PC-3 (cell line): ENCODE measurements at regions not wholly inside any gene's neighbourhood (a gene's known extent, or its start where the extent isn't known, plus 50 kb on each side); places are given as distances from the start of the nearest gene placed in this dataset.

Experiments used
- ATAC-seq: fragments of 200-7000 bp; cut with Tn5 transposase; 2 replicates; pipeline ENCODE4 v1.9.1; 2020; ENCODE audit warnings: mild to moderate bottlenecking, moderate library complexity
- BruUV-seq: library from RNA; stranded (reverse); fragments of 400-500 nt; replicated peaks from 2 replicates; lab custom pipeline; 2021; lab: Mats Ljungman, UMichigan
- CTCF ChIA-PET: fragments of 300-600 bp; sonication (Branson Sonifier 250); formaldehyde crosslinking; loops from one replicate; lab custom pipeline; 2022; ENCODE audit warnings: antibody characterized with exemption; lab: Charles Lee
- POLR2A ChIA-PET: fragments of 300-600 bp; sonication (Branson Sonifier 250); formaldehyde crosslinking; loops from one replicate; lab custom pipeline; 2022; ENCODE audit warnings: antibody characterized with exemption; ENCODE audit not compliant: unreplicated experiment; lab: Charles Lee
- DNase-seq: peaks from one replicate; pipeline ENCODE4 v3.0.0-alpha.2; 2015
- H2AFZ ChIP-seq: fragments of 300-600 bp; sonication (generic); 2 replicates; pipeline ENCODE4 v1.6.0; 2016; ENCODE audit warnings: antibody characterized with exemption, low read length
- H3F3A ChIP-seq: fragments of 300-600 bp; sonication (generic); one replicate; pipeline ENCODE4 v1.6.0; 2017; ENCODE audit warnings: antibody characterized with exemption, low read length, control low read depth, mild to moderate bottlenecking; ENCODE audit not compliant: unreplicated experiment
- H3K27ac ChIP-seq: fragments of 300-600 bp; sonication (generic); 2 replicates; pipeline ENCODE4 v1.5.1; 2016; ENCODE audit warnings: mild to moderate bottlenecking, low read length
- H3K27me3 ChIP-seq: fragments of 300-600 bp; sonication (generic); 2 replicates; pipeline ENCODE4 v1.6.1; 2016; ENCODE audit warnings: low read length, mixed read lengths
- H3K36me3 ChIP-seq: fragments of 300-600 bp; sonication (generic); 2 replicates; pipeline ENCODE4 v1.6.1; 2016; ENCODE audit warnings: low read depth, mixed run types, low read length, mixed read lengths
- H3K4me1 ChIP-seq: fragments of 300-600 bp; sonication (generic); 2 replicates; pipeline ENCODE4 v1.5.1; 2016; ENCODE audit warnings: low read length; ENCODE audit not compliant: insufficient read depth
- H3K4me2 ChIP-seq: fragments of 300-600 bp; sonication (generic); 2 replicates; pipeline ENCODE4 v1.6.0; 2016; ENCODE audit warnings: low read length
- H3K4me3 ChIP-seq: fragments of 300-600 bp; sonication (generic); 2 replicates; pipeline ENCODE4 v1.5.1; 2016; ENCODE audit warnings: mild to moderate bottlenecking, low read length, mixed read lengths
- H3K79me2 ChIP-seq: fragments of 300-600 bp; sonication (generic); 2 replicates; pipeline ENCODE4 v1.6.1; 2017; ENCODE audit warnings: low read length, mixed read lengths
- H3K9ac ChIP-seq: fragments of 300-600 bp; sonication (generic); 2 replicates; pipeline ENCODE4 v1.6.0; 2016; ENCODE audit warnings: mild to moderate bottlenecking, low read length
- H3K9me2 ChIP-seq: fragments of 300-600 bp; sonication (generic); replicated peaks from 2 replicates; pipeline ENCODE4 v1.6.1; 2016; ENCODE audit warnings: mixed run types, low read length, mixed read lengths
- H3K9me3 ChIP-seq: fragments of 300-600 bp; sonication (generic); 2 replicates; pipeline ENCODE4 v1.6.1; 2016; ENCODE audit warnings: low read length, mixed read lengths
- H4K20me1 ChIP-seq: fragments of 300-600 bp; sonication (generic); 2 replicates; pipeline ENCODE4 v1.6.1; 2016; ENCODE audit warnings: low read length, mixed read lengths
- CTCF ChIP-seq: fragments of 300-600 bp; sonication (generic); conservative IDR thresholded peaks from 2 replicates; pipeline ENCODE4 v1.5.1; 2017; ENCODE audit warnings: antibody characterized with exemption, low read depth, mild to moderate bottlenecking, low read length
- EZH2 ChIP-seq: fragments of 300-600 bp; sonication (generic); IDR thresholded peaks from one replicate; pipeline ENCODE4 v1.6.1; 2017; ENCODE audit warnings: antibody characterized with exemption, mild to moderate bottlenecking, low read length; ENCODE audit not compliant: unreplicated experiment
- EZH2phosphoT487 ChIP-seq: fragments of 300-600 bp; sonication (generic); IDR thresholded peaks from 2 replicates; pipeline ENCODE4 v1.6.1; 2018; ENCODE audit warnings: mild to moderate bottlenecking, antibody characterized with exemption, low read length, borderline replicate concordance
- intact Hi-C: fragments of 100-400 bp; cut with micrococcal nuclease; formaldehyde crosslinking; loops from 2 replicates; pipeline ENCODE4 v1.9.0; 2023

DNA sequence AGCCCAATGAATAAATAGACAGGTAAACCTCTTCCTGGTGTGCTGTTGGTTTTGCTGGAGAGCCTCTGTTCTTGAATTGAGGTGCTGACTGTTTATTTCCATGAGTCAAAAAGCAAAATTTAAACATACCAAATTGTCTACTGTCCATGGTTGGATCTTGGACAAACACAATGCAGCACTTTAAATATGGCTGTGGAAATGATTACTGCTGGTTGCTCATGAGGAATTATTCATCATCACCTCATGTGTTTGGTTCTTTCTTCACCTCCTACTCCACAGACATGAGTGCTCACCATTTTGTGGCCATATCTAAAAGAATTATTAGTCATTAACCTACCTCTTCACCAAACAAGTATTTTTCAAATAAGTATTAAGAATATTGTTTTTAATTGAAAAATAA lies 85.3 kb upstream of the GALNT5 start:
- Histone ChIP-seq H3K4me1 (peaks cover 23% of the 10 kb centered on the region), H3K79me2 (no peaks in the 10 kb centered on the region), H3K9me2 (no peaks in the 10 kb centered on the region), H3K9ac (no peak overlapping the region), H4K20me1 (no peaks in the 10 kb centered on the region), H3K4me2 (no peak overlapping the region), H3K27me3 (no peaks in the 10 kb centered on the region), H3F3A (no peaks in the 10 kb centered on the region), H2AFZ (no peak overlapping the region), H3K27ac (no peak overlapping the region; the same call in 1 of the 2 replicates), H3K9me3 (no peaks in the 10 kb centered on the region), H3K4me3 (no peak overlapping the region), H3K36me3 (no peaks in the 10 kb centered on the region)
- TF ChIP-seq EZH2phosphoT487 (no peak), EZH2 (no peak), CTCF (no peak)
- CTCF ChIA-PET = no interaction called here
- BruUV-seq = no TSS peak
- DNase-seq (peak; percentile 43), ATAC-seq (no peak)
- POLR2A ChIA-PET = no interaction called here
- intact Hi-C loops = no loop called here

DNA sequence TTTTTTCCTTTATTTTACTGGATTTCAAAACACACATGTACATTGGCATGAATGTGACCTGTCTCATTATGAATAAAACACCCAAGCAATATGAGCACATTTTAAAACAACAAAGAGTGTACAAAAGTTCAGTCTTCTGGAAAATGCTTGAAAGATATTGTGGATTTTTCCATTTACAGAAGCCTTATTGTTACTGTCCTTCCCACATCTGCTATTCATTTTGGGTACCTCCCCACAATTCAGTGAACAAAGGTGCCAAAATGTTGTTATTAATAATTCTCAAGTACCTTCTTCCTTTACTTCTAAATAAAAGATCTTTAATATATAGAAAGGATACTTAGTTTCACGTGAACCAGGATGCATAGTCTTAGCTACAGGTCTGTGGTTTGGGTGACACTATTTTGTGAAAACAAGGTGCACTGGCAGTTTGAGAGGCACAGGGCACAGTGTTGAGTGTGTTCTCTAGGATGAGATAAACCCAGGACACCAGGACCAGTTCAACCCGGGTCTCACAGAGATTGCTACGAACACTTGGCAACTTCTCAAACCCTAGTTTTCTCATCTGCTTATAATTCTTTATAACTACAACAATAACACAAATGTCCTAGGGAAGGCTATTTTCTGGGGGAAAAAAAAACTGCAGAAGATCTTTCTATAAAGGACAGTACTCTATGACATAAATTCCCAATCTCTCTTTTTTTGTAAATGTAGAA lies 84.5 kb upstream of the GALNT5 start:
- peak overlapping the region; percentile 58 for H3K27ac ChIP-seq
- ChIA-PET CTCF (no interaction called here), POLR2A (interaction anchor here (0.6 kb wide), 1 partner anchor 91 kb away, joined by 3 read pairs; no protein-coding TSS in a partner anchor)
- DNase-seq (no peak), ATAC-seq (no peak)
- no peaks in the 10 kb centered on the region for H3K9me2 ChIP-seq
- no peak for TF ChIP-seq CTCF
- TF ChIP-seq EZH2phosphoT487 = no peak
- no peak for TF ChIP-seq EZH2
- no peaks in the 10 kb centered on the region for H3K79me2 ChIP-seq
- peak overlapping the region; percentile 5; the same call in 1 of the 2 replicates for H3K9ac ChIP-seq
- H4K20me1 ChIP-seq = no peaks in the 10 kb centered on the region
- intact Hi-C loops = no loop called here
- no peaks in the 10 kb centered on the region for H3K36me3 ChIP-seq
- H3K9me3 ChIP-seq = no peaks in the 10 kb centered on the region
- no peaks in the 10 kb centered on the region for H3K27me3 ChIP-seq
- no peak overlapping the region for H3K4me3 ChIP-seq
- no TSS peak for BruUV-seq
- peak overlapping the region; percentile 26 for H3K4me2 ChIP-seq
- H3K4me1 ChIP-seq = peaks cover 23% of the 10 kb centered on the region
- H3F3A ChIP-seq = no peaks in the 10 kb centered on the region
- H2AFZ ChIP-seq = no peak overlapping the region

GRCh38 chr2:157173740-157174184 lies 83.7 kb upstream of the GALNT5 start:
- Histone ChIP-seq H3K79me2 (no peaks in the 10 kb centered on the region), H3K4me1 (peaks cover 23% of the 10 kb centered on the region), H3F3A (no peaks in the 10 kb centered on the region), H3K4me2 (peak overlapping the region; percentile 26), H3K36me3 (no peaks in the 10 kb centered on the region), H3K27ac (peak overlapping the region; percentile 58), H4K20me1 (no peaks in the 10 kb centered on the region), H3K9me2 (no peaks in the 10 kb centered on the region), H3K9ac (peak overlapping the region; percentile 12; the same call in 1 of the 2 replicates), H3K9me3 (no peaks in the 10 kb centered on the region), H3K27me3 (no peaks in the 10 kb centered on the region), H3K4me3 (no peak overlapping the region), H2AFZ (peak overlapping the region; percentile 2; the same call in 1 of the 2 replicates)
- peak; percentile 95 for DNase-seq
- no peak for TF ChIP-seq EZH2
- no peak for TF ChIP-seq EZH2phosphoT487
- intact Hi-C loops = no loop called here
- POLR2A ChIA-PET = no interaction called here
- BruUV-seq = no TSS peak
- peak; percentile 88 for ATAC-seq
- CTCF ChIA-PET = no interaction called here
